ENCODE measurements at regions not wholly inside any gene's neighbourhood (a gene's known extent, or its start where the extent isn't known, plus 50 kb on each side); places are given as distances from the start of the nearest gene placed in this dataset.

GRCh38 chr11:95352733-95353346 lies 121.8 kb upstream of the SESN3 start:
- Histone ChIP-seq H3K27me3 (ENCODE audit: control insufficient read depth, insufficient read depth, low read length) (no peaks in the 10 kb centered on the region), H3K4me1 (ENCODE audit: control insufficient read depth, insufficient read depth, low read length) (no peaks in the 10 kb centered on the region), H3K4me3 (ENCODE audit: low read length) (no peak overlapping the region), H3K27ac (ENCODE audit: low read length) (no peak overlapping the region), H3K36me3 (ENCODE audit: control insufficient read depth, insufficient read depth, low read length) (no peaks in the 10 kb centered on the region), H3K9me3 (replicated peaks; ENCODE audit: control insufficient read depth, low read depth, low read length) (peaks cover 2% of the 10 kb centered on the region)
- WGBS (ENCODE audit: insufficient coverage) = no CpG with 5 or more reads among the region's 2 CpGs
- no peak for DNase-seq

- Histone ChIP-seq H3K4me1 (ENCODE audit: control insufficient read depth, insufficient read depth, low read length) (peaks cover 23% of the 10 kb centered on the region), H3K4me3 (ENCODE audit: low read length) (no peak overlapping the region), H3K36me3 (ENCODE audit: control insufficient read depth, insufficient read depth, low read length) (no peaks in the 10 kb centered on the region), H3K27ac (ENCODE audit: low read length) (no peak overlapping the region), H3K9me3 (replicated peaks; ENCODE audit: control insufficient read depth, low read depth, low read length) (peaks cover 2% of the 10 kb centered on the region), H3K27me3 (ENCODE audit: control insufficient read depth, insufficient read depth, low read length) (no peaks in the 10 kb centered on the region)
- no peak for DNase-seq
Observed at GRCh38 chr11:95349345-95349942, 118.4 kb upstream of the SESN3 start.

GRCh38 chr11:95346265-95346664 lies 115.3 kb upstream of the SESN3 start:
- no peak overlapping the region for H3K4me3 ChIP-seq (ENCODE audit: low read length)
- no peaks in the 10 kb centered on the region for H3K27me3 ChIP-seq (ENCODE audit: control insufficient read depth, insufficient read depth, low read length)
- H3K36me3 ChIP-seq (ENCODE audit: control insufficient read depth, insufficient read depth, low read length) = no peaks in the 10 kb centered on the region
- 87% methylated on average over 1 of the region's 1 CpG for WGBS (ENCODE audit: insufficient coverage)
- H3K9me3 ChIP-seq (replicated peaks; ENCODE audit: control insufficient read depth, low read depth, low read length) = peaks cover 2% of the 10 kb centered on the region
- no peak for DNase-seq
- H3K4me1 ChIP-seq (ENCODE audit: control insufficient read depth, insufficient read depth, low read length) = peaks cover 28% of the 10 kb centered on the region
- no peak overlapping the region for H3K27ac ChIP-seq (ENCODE audit: low read length)

GRCh38 chr11:95345651-95346050 lies 114.6 kb upstream of the SESN3 start:
- H3K4me1 ChIP-seq (ENCODE audit: control insufficient read depth, insufficient read depth, low read length) = peaks cover 34% of the 10 kb centered on the region
- no peaks in the 10 kb centered on the region for H3K27me3 ChIP-seq (ENCODE audit: control insufficient read depth, insufficient read depth, low read length)
- no peaks in the 10 kb centered on the region for H3K36me3 ChIP-seq (ENCODE audit: control insufficient read depth, insufficient read depth, low read length)
- DNase-seq = no peak
- H3K4me3 ChIP-seq (ENCODE audit: low read length) = no peak overlapping the region
- peaks cover 2% of the 10 kb centered on the region for H3K9me3 ChIP-seq (replicated peaks; ENCODE audit: control insufficient read depth, low read depth, low read length)
- peak overlapping the region; percentile 49 for H3K27ac ChIP-seq (ENCODE audit: low read length)

GRCh38 chr11:95344932-95345642 lies 114.1 kb upstream of the SESN3 start:
- no CpG with 5 or more reads among the region's 4 CpGs for WGBS (ENCODE audit: insufficient coverage)
- peak overlapping the region; percentile 49 for H3K27ac ChIP-seq (ENCODE audit: low read length)
- DNase-seq = no peak

GRCh38 chr11:95341221-95341620 lies 110.2 kb upstream of the SESN3 start:
- Histone ChIP-seq H3K27me3 (ENCODE audit: control insufficient read depth, insufficient read depth, low read length) (no peaks in the 10 kb centered on the region), H3K9me3 (replicated peaks; ENCODE audit: control insufficient read depth, low read depth, low read length) (no peaks in the 10 kb centered on the region), H3K36me3 (ENCODE audit: control insufficient read depth, insufficient read depth, low read length) (no peaks in the 10 kb centered on the region), H3K4me1 (ENCODE audit: control insufficient read depth, insufficient read depth, low read length) (peaks cover 53% of the 10 kb centered on the region), H3K27ac (ENCODE audit: low read length) (peak overlapping the region; percentile 95), H3K4me3 (ENCODE audit: low read length) (no peak overlapping the region)
- 47% methylated on average over 7 of the region's 10 CpGs for WGBS (ENCODE audit: insufficient coverage)
- peak; percentile 90 for DNase-seq

More at GRCh38 chr11:95344932-95345642, 114.1 kb upstream of the SESN3 start:
- no peaks in the 10 kb centered on the region for H3K36me3 ChIP-seq (ENCODE audit: control insufficient read depth, insufficient read depth, low read length)
- peaks cover 2% of the 10 kb centered on the region for H3K9me3 ChIP-seq (replicated peaks; ENCODE audit: control insufficient read depth, low read depth, low read length)
- no peak overlapping the region for H3K4me3 ChIP-seq (ENCODE audit: low read length)
- H3K4me1 ChIP-seq (ENCODE audit: control insufficient read depth, insufficient read depth, low read length) = peaks cover 36% of the 10 kb centered on the region
- no peaks in the 10 kb centered on the region for H3K27me3 ChIP-seq (ENCODE audit: control insufficient read depth, insufficient read depth, low read length)

- Histone ChIP-seq H3K9me3 (replicated peaks; ENCODE audit: control insufficient read depth, low read depth, low read length) (no peaks in the 10 kb centered on the region), H3K36me3 (ENCODE audit: control insufficient read depth, insufficient read depth, low read length) (no peaks in the 10 kb centered on the region), H3K4me3 (ENCODE audit: low read length) (no peak overlapping the region), H3K27me3 (ENCODE audit: control insufficient read depth, insufficient read depth, low read length) (no peaks in the 10 kb centered on the region), H3K27ac (ENCODE audit: low read length) (peak overlapping the region; percentile 95), H3K4me1 (ENCODE audit: control insufficient read depth, insufficient read depth, low read length) (peaks cover 48% of the 10 kb centered on the region)
- 0% methylated on average over 2 of the region's 4 CpGs for WGBS (ENCODE audit: insufficient coverage)
- peak; percentile 87 for DNase-seq
Observed at GRCh38 chr11:95339086-95339901, 108.3 kb upstream of the SESN3 start.

GRCh38 chr11:95338430-95338991 lies 107.5 kb upstream of the SESN3 start:
- no peaks in the 10 kb centered on the region for H3K9me3 ChIP-seq (replicated peaks; ENCODE audit: control insufficient read depth, low read depth, low read length)
- peak; percentile 99 for DNase-seq

GRCh38 chr11:95337972-95338429 lies 107.0 kb upstream of the SESN3 start:
- peaks cover 48% of the 10 kb centered on the region for H3K4me1 ChIP-seq (ENCODE audit: control insufficient read depth, insufficient read depth, low read length)
- WGBS (ENCODE audit: insufficient coverage) = no CpG with 5 or more reads among the region's 2 CpGs

More at GRCh38 chr11:95338430-95338991, 107.5 kb upstream of the SESN3 start:
- Histone ChIP-seq H3K36me3 (ENCODE audit: control insufficient read depth, insufficient read depth, low read length) (no peaks in the 10 kb centered on the region), H3K27ac (ENCODE audit: low read length) (peak overlapping the region; percentile 95), H3K4me1 (ENCODE audit: control insufficient read depth, insufficient read depth, low read length) (peaks cover 48% of the 10 kb centered on the region), H3K27me3 (ENCODE audit: control insufficient read depth, insufficient read depth, low read length) (no peaks in the 10 kb centered on the region), H3K4me3 (ENCODE audit: low read length) (no peak overlapping the region)
- 4% methylated on average over 3 of the region's 4 CpGs for WGBS (ENCODE audit: insufficient coverage)

More at GRCh38 chr11:95337972-95338429, 107.0 kb upstream of the SESN3 start:
- no peak for DNase-seq
- no peaks in the 10 kb centered on the region for H3K36me3 ChIP-seq (ENCODE audit: control insufficient read depth, insufficient read depth, low read length)
- H3K9me3 ChIP-seq (replicated peaks; ENCODE audit: control insufficient read depth, low read depth, low read length) = no peaks in the 10 kb centered on the region
- peak overlapping the region; percentile 95 for H3K27ac ChIP-seq (ENCODE audit: low read length)
- H3K27me3 ChIP-seq (ENCODE audit: control insufficient read depth, insufficient read depth, low read length) = no peaks in the 10 kb centered on the region
- no peak overlapping the region for H3K4me3 ChIP-seq (ENCODE audit: low read length)

Measured in muscle of leg (tissue), 3 donors.